ENCODE measurements at regions not wholly inside any gene's neighbourhood (a gene's known extent, or its start where the extent isn't known, plus 50 kb on each side); places are given as distances from the start of the nearest gene placed in this dataset.

GRCh38 chr13:73993661-73994060 lies 140.5 kb downstream of the KLF12 start:
- H3K9me3 ChIP-seq (ENCODE audit: insufficient read depth, low read depth, low read length): no peaks in the 10 kb centered on the region
- Mint-ChIP-seq H3K36me3 (ENCODE audit: low read depth, unreplicated experiment) (peaks cover 2% of the 10 kb centered on the region), H3K27ac (ENCODE audit: unreplicated experiment) (no peak overlapping the region), H3K27me3 (ENCODE audit: low read depth, unreplicated experiment) (no peaks in the 10 kb centered on the region), H3K9me3 (ENCODE audit: unreplicated experiment) (no peaks in the 10 kb centered on the region), H3K4me1 (ENCODE audit: low read depth, unreplicated experiment) (no peaks in the 10 kb centered on the region), H3K4me3 (ENCODE audit: unreplicated experiment) (no peak overlapping the region)
- no peaks in the 10 kb centered on the region for H3K27me3 ChIP-seq (ENCODE audit: insufficient read depth, low read length)
- DNase-seq (ENCODE audit: low read depth) (no peak), FAIRE-seq (no peak)
- H3K4me2 ChIP-seq (ENCODE audit: low read length): no peak overlapping the region
- TF ChIP-seq EZH2 (IDR thresholded peaks at IDR 0.05; ENCODE audit: insufficient read depth, low read length) (no peak), CTCF (IDR thresholded peaks at IDR 0.05; ENCODE audit: insufficient read depth, low read depth, low read length) (no peak)
- H3K36me3 ChIP-seq (ENCODE audit: insufficient read depth, low read length): no peaks in the 10 kb centered on the region
- peaks cover 34% of the 10 kb centered on the region for H3K79me2 ChIP-seq (ENCODE audit: insufficient read depth, low read length)
- no peak overlapping the region for H3K27ac ChIP-seq (ENCODE audit: low read depth, low read length)
- no peak overlapping the region for H3K9ac ChIP-seq (ENCODE audit: low read length)
- H2AFZ ChIP-seq (ENCODE audit: low read depth, low read length): no peak overlapping the region
- no peak overlapping the region for H3K4me3 ChIP-seq (ENCODE audit: insufficient read depth, low read depth, low read length)
- H3K4me1 ChIP-seq (ENCODE audit: insufficient read depth, low read length): no peaks in the 10 kb centered on the region
- H4K20me1 ChIP-seq (ENCODE audit: insufficient read depth, low read length): peaks cover 39% of the 10 kb centered on the region

GRCh38 chr13:73991884-73992283 lies 142.3 kb downstream of the KLF12 start:
- H3K27ac Mint-ChIP-seq (ENCODE audit: unreplicated experiment): no peak overlapping the region
- Histone ChIP-seq H3K9me3 (ENCODE audit: insufficient read depth, low read depth, low read length) (no peaks in the 10 kb centered on the region), H3K27ac (ENCODE audit: low read depth, low read length) (no peak overlapping the region), H3K4me2 (ENCODE audit: low read length) (no peak overlapping the region), H3K36me3 (ENCODE audit: insufficient read depth, low read length) (no peaks in the 10 kb centered on the region), H3K4me3 (ENCODE audit: insufficient read depth, low read depth, low read length) (no peak overlapping the region), H3K27me3 (ENCODE audit: insufficient read depth, low read length) (no peaks in the 10 kb centered on the region), H3K9ac (ENCODE audit: low read length) (no peak overlapping the region), H2AFZ (ENCODE audit: low read depth, low read length) (no peak overlapping the region), H3K79me2 (ENCODE audit: insufficient read depth, low read length) (peaks cover 22% of the 10 kb centered on the region), H4K20me1 (ENCODE audit: insufficient read depth, low read length) (peaks cover 41% of the 10 kb centered on the region), H3K4me1 (ENCODE audit: insufficient read depth, low read length) (no peaks in the 10 kb centered on the region)
- TF ChIP-seq CTCF (IDR thresholded peaks at IDR 0.05; ENCODE audit: insufficient read depth, low read depth, low read length) (no peak), EZH2 (IDR thresholded peaks at IDR 0.05; ENCODE audit: insufficient read depth, low read length) (no peak)
- H3K27me3 Mint-ChIP-seq (ENCODE audit: low read depth, unreplicated experiment): no peaks in the 10 kb centered on the region
- H3K4me1 Mint-ChIP-seq (ENCODE audit: low read depth, unreplicated experiment): no peaks in the 10 kb centered on the region
- no peak for FAIRE-seq
- DNase-seq (ENCODE audit: low read depth): no peak
- no peak overlapping the region for H3K4me3 Mint-ChIP-seq (ENCODE audit: unreplicated experiment)
- H3K36me3 Mint-ChIP-seq (ENCODE audit: low read depth, unreplicated experiment): peaks cover 2% of the 10 kb centered on the region
- no peaks in the 10 kb centered on the region for H3K9me3 Mint-ChIP-seq (ENCODE audit: unreplicated experiment)

- H3K9me3 ChIP-seq (ENCODE audit: insufficient read depth, low read depth, low read length): no peaks in the 10 kb centered on the region
These were observed 142.8 kb downstream of the KLF12 start for GRCh38 chr13:73991384-73991783.

More at GRCh38 chr13:73991384-73991783, 142.8 kb downstream of the KLF12 start:
- Histone ChIP-seq H3K4me2 (ENCODE audit: low read length) (no peak overlapping the region), H3K79me2 (ENCODE audit: insufficient read depth, low read length) (peaks cover 20% of the 10 kb centered on the region), H3K27ac (ENCODE audit: low read depth, low read length) (no peak overlapping the region), H3K36me3 (ENCODE audit: insufficient read depth, low read length) (no peaks in the 10 kb centered on the region), H2AFZ (ENCODE audit: low read depth, low read length) (no peak overlapping the region), H4K20me1 (ENCODE audit: insufficient read depth, low read length) (peaks cover 41% of the 10 kb centered on the region), H3K4me3 (ENCODE audit: insufficient read depth, low read depth, low read length) (no peak overlapping the region), H3K9ac (ENCODE audit: low read length) (no peak overlapping the region), H3K4me1 (ENCODE audit: insufficient read depth, low read length) (no peaks in the 10 kb centered on the region), H3K27me3 (ENCODE audit: insufficient read depth, low read length) (no peaks in the 10 kb centered on the region)
- Mint-ChIP-seq H3K36me3 (ENCODE audit: low read depth, unreplicated experiment) (peaks cover 2% of the 10 kb centered on the region), H3K4me1 (ENCODE audit: low read depth, unreplicated experiment) (no peaks in the 10 kb centered on the region), H3K4me3 (ENCODE audit: unreplicated experiment) (no peak overlapping the region), H3K9me3 (ENCODE audit: unreplicated experiment) (no peaks in the 10 kb centered on the region), H3K27me3 (ENCODE audit: low read depth, unreplicated experiment) (no peaks in the 10 kb centered on the region), H3K27ac (ENCODE audit: unreplicated experiment) (no peak overlapping the region)
- DNase-seq (ENCODE audit: low read depth) (no peak), FAIRE-seq (no peak)
- TF ChIP-seq EZH2 (IDR thresholded peaks at IDR 0.05; ENCODE audit: insufficient read depth, low read length) (no peak), CTCF (IDR thresholded peaks at IDR 0.05; ENCODE audit: insufficient read depth, low read depth, low read length) (no peak)
